Brain microvascular endothelial cell (primary cell): ENCODE measurements at regions not wholly inside any gene's neighbourhood (a gene's known extent, or its start where the extent isn't known, plus 50 kb on each side); places are given as distances from the start of the nearest gene placed in this dataset.

Source experiments
- DNase-seq: peaks from one replicate; pipeline ENCODE4 v3.0.0-alpha.2; 2020
- H3K27ac ChIP-seq: fragments of 250-450 bp; sonication (Bioruptor Pico); 2 replicates; pipeline ENCODE4 v1.5.1; 2020; ENCODE audit warnings: mild to moderate bottlenecking, moderate library complexity
- H3K27me3 ChIP-seq: fragments of 250-450 bp; sonication (Bioruptor Pico); replicated peaks from 2 replicates; pipeline ENCODE4 v1.5.1; 2020; ENCODE audit warnings: mild to moderate bottlenecking
- H3K36me3 ChIP-seq: fragments of 250-450 bp; sonication (Bioruptor Pico); replicated peaks from 2 replicates; pipeline ENCODE4 v1.5.1; 2020; ENCODE audit warnings: mild to moderate bottlenecking
- H3K4me3 ChIP-seq: 2 replicates; pipeline ENCODE4 v1.5.1; 2011; ENCODE audit warnings: low read depth, mild to moderate bottlenecking, control low read depth, low read length, moderate library complexity
- CTCF ChIP-seq: IDR thresholded peaks from 2 replicates; pipeline ENCODE4 v1.5.1; 2011; ENCODE audit warnings: low read depth, mild to moderate bottlenecking, moderate library complexity, low read length, control low read depth, inconsistent platforms; ENCODE audit errors: missing control alignments
- in situ Hi-C: cut with HindIII; loops from 2 replicates; pipeline ENCODE4 v1.10.0; 2017; ENCODE audit warnings: low sequenced_read_pairs, low pct_ligation_motif_present

- H3K4me3 ChIP-seq: no peak overlapping the region
- no peak for DNase-seq
- no peak overlapping the region for H3K27ac ChIP-seq
- no peaks in the 10 kb centered on the region for H3K36me3 ChIP-seq
- no peaks in the 10 kb centered on the region for H3K27me3 ChIP-seq
- in situ Hi-C loops: no loop called here
- TF ChIP-seq CTCF: no peak
Observed at GRCh38 chr2:58645017-58645416, 403.9 kb upstream of the FANCL start.

- Histone ChIP-seq H3K4me3 (no peak overlapping the region), H3K27ac (no peak overlapping the region), H3K27me3 (no peaks in the 10 kb centered on the region), H3K36me3 (no peaks in the 10 kb centered on the region)
- DNase-seq: no peak
- TF ChIP-seq CTCF: no peak
- in situ Hi-C loops: no loop called here
Observed at GRCh38 chr2:58644451-58644850, 403.3 kb upstream of the FANCL start.

GRCh38 chr2:58641001-58641400, 399.9 kb upstream of the FANCL start:
- H3K36me3 ChIP-seq: no peaks in the 10 kb centered on the region
- no peaks in the 10 kb centered on the region for H3K27me3 ChIP-seq
- no peak for TF ChIP-seq CTCF
- DNase-seq: no peak
- H3K4me3 ChIP-seq: no peak overlapping the region
- no peak overlapping the region for H3K27ac ChIP-seq
- in situ Hi-C loops: no loop called here

GRCh38 chr2:58640042-58640441, 398.9 kb upstream of the FANCL start:
- no peak for TF ChIP-seq CTCF
- Histone ChIP-seq H3K27me3 (no peaks in the 10 kb centered on the region), H3K4me3 (no peak overlapping the region), H3K36me3 (no peaks in the 10 kb centered on the region), H3K27ac (no peak overlapping the region)
- in situ Hi-C loops: no loop called here
- no peak for DNase-seq

GRCh38 chr2:58638256-58638805, 397.2 kb upstream of the FANCL start:
- H3K27ac ChIP-seq: no peak overlapping the region
- H3K4me3 ChIP-seq: no peak overlapping the region
- no peak for DNase-seq
- no peaks in the 10 kb centered on the region for H3K36me3 ChIP-seq
- no peak for TF ChIP-seq CTCF
- in situ Hi-C loops: no loop called here
- H3K27me3 ChIP-seq: no peaks in the 10 kb centered on the region

- no peaks in the 10 kb centered on the region for H3K27me3 ChIP-seq
- H3K27ac ChIP-seq: no peak overlapping the region
- no peak for DNase-seq
- no peaks in the 10 kb centered on the region for H3K36me3 ChIP-seq
- in situ Hi-C loops: no loop called here
- H3K4me3 ChIP-seq: no peak overlapping the region
- TF ChIP-seq CTCF: no peak
Observed at GRCh38 chr2:58636872-58637271, 395.7 kb upstream of the FANCL start.
